ENCODE measurements at regions not wholly inside any gene's neighbourhood (a gene's known extent, or its start where the extent isn't known, plus 50 kb on each side); places are given as distances from the start of the nearest gene placed in this dataset.

DNA sequence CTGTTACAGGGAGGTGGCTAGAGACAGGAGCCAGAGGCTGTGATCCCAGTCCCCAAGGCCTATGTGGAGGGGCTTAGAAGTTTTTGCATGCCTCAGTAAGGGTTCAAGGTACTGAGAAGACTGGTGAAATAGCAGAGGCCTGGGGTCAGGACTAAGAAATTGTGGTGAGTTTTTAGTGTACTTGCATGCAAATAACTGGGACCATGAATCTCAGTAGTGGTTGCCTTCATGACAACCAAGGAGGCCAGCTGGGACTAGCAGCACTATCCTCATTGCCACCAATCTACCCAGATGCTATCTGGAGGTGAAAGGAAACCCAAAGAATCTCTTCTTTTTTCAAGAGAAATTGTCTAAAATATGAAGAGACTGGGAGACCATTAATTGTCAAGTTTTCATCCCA is 395.1 kb downstream of the CETN3 start:
- TF ChIP-seq, protein P1, sequence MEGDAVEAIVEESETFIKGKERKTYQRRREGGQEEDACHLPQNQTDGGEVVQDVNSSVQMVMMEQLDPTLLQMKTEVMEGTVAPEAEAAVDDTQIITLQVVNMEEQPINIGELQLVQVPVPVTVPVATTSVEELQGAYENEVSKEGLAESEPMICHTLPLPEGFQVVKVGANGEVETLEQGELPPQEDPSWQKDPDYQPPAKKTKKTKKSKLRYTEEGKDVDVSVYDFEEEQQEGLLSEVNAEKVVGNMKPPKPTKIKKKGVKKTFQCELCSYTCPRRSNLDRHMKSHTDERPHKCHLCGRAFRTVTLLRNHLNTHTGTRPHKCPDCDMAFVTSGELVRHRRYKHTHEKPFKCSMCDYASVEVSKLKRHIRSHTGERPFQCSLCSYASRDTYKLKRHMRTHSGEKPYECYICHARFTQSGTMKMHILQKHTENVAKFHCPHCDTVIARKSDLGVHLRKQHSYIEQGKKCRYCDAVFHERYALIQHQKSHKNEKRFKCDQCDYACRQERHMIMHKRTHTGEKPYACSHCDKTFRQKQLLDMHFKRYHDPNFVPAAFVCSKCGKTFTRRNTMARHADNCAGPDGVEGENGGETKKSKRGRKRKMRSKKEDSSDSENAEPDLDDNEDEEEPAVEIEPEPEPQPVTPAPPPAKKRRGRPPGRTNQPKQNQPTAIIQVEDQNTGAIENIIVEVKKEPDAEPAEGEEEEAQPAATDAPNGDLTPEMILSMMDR (IDR thresholded peaks at IDR 0.05; ENCODE audit: insufficient read depth, low read depth, low read length, missing control alignments) = no peak
- peak; percentile 84 for DNase-seq (ENCODE audit: low read depth)
- H3K4me3 ChIP-seq (ENCODE audit: low read depth, low read length) = no peak overlapping the region

DNA sequence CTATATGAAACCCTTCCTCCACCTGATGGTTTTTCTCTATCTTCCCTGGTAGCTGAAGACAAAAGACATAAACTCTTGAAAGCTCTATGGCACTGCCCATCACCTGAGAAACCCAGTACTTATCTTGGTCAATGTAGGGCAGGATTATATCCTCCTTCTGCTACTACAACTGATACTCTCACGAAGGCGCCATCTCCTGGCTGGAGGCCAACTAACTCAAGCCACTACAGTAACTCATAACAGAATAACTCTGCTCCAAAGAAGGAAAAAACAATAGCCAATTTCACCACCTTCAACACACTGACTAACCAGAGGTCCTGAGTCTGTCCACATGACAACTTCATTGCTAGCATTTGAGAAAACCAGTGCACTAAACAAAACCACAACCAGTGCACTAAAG is 409.2 kb downstream of the CETN3 start:
- DNase-seq (ENCODE audit: low read depth) = peak; percentile 19
- no peak overlapping the region for H3K4me3 ChIP-seq (ENCODE audit: low read depth, low read length)
- TF ChIP-seq, protein P1 (IDR thresholded peaks at IDR 0.05; ENCODE audit: insufficient read depth, low read depth, low read length, missing control alignments) = no peak

DNA sequence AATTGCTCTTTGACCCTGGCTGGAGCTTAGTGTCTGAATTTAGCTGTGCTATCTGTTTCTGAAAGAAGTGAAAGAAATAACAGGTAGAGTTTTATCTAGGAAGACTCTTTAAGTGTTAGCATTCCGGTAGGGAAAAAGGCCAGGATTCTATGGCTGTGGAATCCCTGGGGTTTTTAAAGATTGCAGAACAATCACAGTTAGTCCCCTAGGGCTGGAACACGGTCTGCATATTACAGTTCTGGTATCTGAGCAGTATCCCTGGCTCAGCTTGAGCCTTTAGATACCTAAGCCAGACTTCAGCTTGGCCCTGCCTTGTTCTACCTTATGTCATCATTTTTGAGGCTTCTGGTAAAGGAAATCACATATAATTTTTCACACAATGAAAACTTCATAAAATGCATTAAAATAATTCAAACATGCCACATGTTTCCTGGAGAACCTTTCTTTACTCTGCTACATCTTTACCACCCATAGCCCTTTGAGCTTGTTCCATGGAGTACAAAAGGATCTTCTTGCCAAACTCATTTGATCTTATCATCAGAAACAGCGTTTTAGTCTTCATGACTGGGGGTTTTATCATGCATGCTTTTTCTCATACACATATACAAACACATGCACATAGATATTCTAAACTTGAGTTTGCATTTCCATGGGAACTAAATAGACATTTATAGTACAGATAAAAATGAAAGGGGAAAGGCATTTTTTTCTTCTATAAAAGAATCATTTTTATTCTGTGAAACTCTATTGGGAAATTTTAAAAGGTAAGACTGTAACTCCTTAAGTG is 410.8 kb downstream of the CETN3 start:
- no peak for DNase-seq (ENCODE audit: low read depth)
- no peak overlapping the region for H3K4me3 ChIP-seq (ENCODE audit: low read depth, low read length)
- TF ChIP-seq, protein P1 (IDR thresholded peaks at IDR 0.05; ENCODE audit: insufficient read depth, low read depth, low read length, missing control alignments) = no peak

DNA sequence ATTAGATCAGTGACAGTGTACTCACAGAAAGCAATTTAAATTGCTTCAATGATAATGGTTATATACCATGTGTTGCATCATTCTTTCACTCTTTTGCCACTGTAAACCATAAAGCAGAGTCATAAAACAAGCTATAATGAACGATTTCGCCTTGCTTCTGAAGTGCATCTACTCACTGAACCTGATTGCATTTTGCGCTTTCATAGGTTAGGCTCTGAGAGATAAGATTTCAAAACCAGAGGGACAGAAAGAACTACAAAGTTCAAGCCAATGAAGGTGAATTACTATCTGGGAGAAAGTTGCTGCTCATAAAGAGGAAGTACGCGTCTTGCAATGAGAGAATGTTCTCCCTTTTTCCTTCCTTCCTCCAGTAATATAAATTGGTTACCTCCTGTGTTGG is 412.7 kb downstream of the CETN3 start:
- no peak for DNase-seq (ENCODE audit: low read depth)
- no peak overlapping the region for H3K4me3 ChIP-seq (ENCODE audit: low read depth, low read length)
- TF ChIP-seq, protein P1 (IDR thresholded peaks at IDR 0.05; ENCODE audit: insufficient read depth, low read depth, low read length, missing control alignments) = no peak

DNA sequence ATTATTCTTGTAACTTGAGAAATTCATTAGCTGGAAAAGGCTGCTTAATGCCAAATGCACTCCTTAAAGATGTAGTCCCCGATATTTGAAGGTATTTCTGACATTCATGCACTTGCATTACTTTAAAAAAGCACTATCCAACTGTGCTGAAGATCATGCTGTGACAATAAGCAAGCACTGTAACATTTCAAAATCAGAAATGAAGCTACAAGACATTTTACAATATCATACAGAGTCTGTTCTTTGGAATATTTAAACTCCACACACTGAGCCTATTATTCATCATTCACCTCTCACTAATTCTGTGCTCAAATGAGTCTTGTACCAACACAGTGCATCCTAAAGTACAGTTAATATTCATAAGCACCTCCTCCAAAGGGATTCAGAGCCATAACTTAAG is 413.2 kb downstream of the CETN3 start:
- no peak overlapping the region for H3K4me3 ChIP-seq (ENCODE audit: low read depth, low read length)

DNA sequence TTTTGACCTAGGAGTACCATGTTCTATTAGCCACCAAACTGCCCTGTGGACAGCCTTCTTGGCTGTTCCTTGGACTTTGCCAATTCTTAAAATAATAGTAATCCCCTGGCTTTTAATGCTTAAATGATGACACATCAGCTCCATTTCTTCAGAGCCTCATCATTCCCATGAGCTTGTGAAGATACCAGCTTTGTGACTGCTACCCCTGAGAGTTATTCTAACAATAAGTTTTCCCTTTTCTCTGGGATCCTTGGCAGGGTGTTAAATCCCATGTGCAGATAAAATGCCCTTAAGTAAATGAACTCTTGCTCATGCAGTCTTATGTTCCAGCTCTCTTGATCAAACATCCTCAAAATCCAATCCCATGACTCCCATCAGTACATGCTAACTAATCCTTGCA is 415.3 kb downstream of the CETN3 start:
- no peak for DNase-seq (ENCODE audit: low read depth)
- no peak overlapping the region for H3K4me3 ChIP-seq (ENCODE audit: low read depth, low read length)
- TF ChIP-seq, protein P1 (IDR thresholded peaks at IDR 0.05; ENCODE audit: insufficient read depth, low read depth, low read length, missing control alignments) = no peak

More for the DNA sequence above, 413.2 kb downstream of the CETN3 start:
- DNase-seq (ENCODE audit: low read depth) = no peak
- TF ChIP-seq, protein P1 (IDR thresholded peaks at IDR 0.05; ENCODE audit: insufficient read depth, low read depth, low read length, missing control alignments) = no peak

DNA sequence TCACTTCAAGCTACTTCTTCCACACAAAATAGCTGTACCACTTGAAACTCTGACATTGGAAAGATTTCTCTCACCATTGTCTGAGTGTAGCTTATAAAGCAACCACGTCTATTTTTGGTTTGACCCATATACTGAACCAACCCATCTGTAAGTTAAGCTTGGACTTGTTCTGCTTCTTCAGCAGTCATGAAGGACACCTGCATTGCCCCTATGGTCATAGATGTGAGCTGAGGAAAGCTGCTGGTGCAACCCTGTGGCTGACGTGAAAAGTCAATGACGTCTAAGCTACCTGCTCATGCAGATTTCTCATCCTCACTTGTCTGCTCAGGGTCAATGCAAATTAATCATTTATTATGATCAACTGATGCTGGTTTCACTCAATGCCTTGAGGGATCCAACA is 417.4 kb downstream of the CETN3 start:
- TF ChIP-seq, protein P1 (IDR thresholded peaks at IDR 0.05; ENCODE audit: insufficient read depth, low read depth, low read length, missing control alignments) = no peak

More for the DNA sequence above, 417.4 kb downstream of the CETN3 start:
- no peak for DNase-seq (ENCODE audit: low read depth)
- no peak overlapping the region for H3K4me3 ChIP-seq (ENCODE audit: low read depth, low read length)

Measured in GM12865 (cell line).